NCI-H524 treated with DMSO at 0.1 percent for 48 hours (cell line): ENCODE measurements at regions not wholly inside any gene's neighbourhood (a gene's known extent, or its start where the extent isn't known, plus 50 kb on each side); places are given as distances from the start of the nearest gene placed in this dataset.

ENCODE experiments used
- DNase-seq: peaks from one replicate; lab custom pipeline; 2025; lab: John Stamatoyannopoulos, UW

GRCh38 chr18:65547046-65547445 lies 203.8 kb upstream of the CDH7 start:
- no peak for DNase-seq

- DNase-seq, result no peak
These were observed 206.1 kb upstream of the CDH7 start for GRCh38 chr18:65544701-65545100.

- DNase-seq, result no peak
These were observed 222.8 kb upstream of the CDH7 start for GRCh38 chr18:65527879-65528633.

- DNase-seq, result no peak
These were observed 224.7 kb upstream of the CDH7 start for GRCh38 chr18:65526099-65526498.

- no peak for DNase-seq
These were observed 227.4 kb upstream of the CDH7 start for GRCh38 chr18:65523461-65523860.

GRCh38 chr18:65522907-65523306 lies 227.9 kb upstream of the CDH7 start:
- no peak for DNase-seq

- DNase-seq, result no peak
These were observed 234.6 kb upstream of the CDH7 start for GRCh38 chr18:65516209-65516608.

GRCh38 chr18:65498605-65499004 lies 252.2 kb upstream of the CDH7 start:
- DNase-seq, result no peak

GRCh38 chr18:65487569-65487968 lies 263.2 kb upstream of the CDH7 start:
- DNase-seq, result peak; percentile 17

- no peak for DNase-seq
These were observed 273.4 kb upstream of the CDH7 start for GRCh38 chr18:65477455-65477854.

GRCh38 chr18:65468881-65469280 lies 281.9 kb upstream of the CDH7 start:
- DNase-seq, result peak; percentile 91

- DNase-seq, result no peak
These were observed 286.5 kb upstream of the CDH7 start for GRCh38 chr18:65464361-65464760.

GRCh38 chr18:65459741-65460140 lies 291.1 kb upstream of the CDH7 start:
- no peak for DNase-seq

GRCh38 chr18:65458871-65459270 lies 291.9 kb upstream of the CDH7 start:
- no peak for DNase-seq

GRCh38 chr18:65439188-65439587 lies 311.6 kb upstream of the CDH7 start:
- DNase-seq, result no peak

- no peak for DNase-seq
These were observed 314.4 kb upstream of the CDH7 start for GRCh38 chr18:65436430-65436829.

- DNase-seq, result no peak
These were observed 315.3 kb upstream of the CDH7 start for GRCh38 chr18:65435534-65435933.

- no peak for DNase-seq
These were observed 321.2 kb upstream of the CDH7 start for GRCh38 chr18:65429601-65430000.

GRCh38 chr18:65425366-65425765 lies 325.4 kb upstream of the CDH7 start:
- no peak for DNase-seq

- peak; percentile 16 for DNase-seq
These were observed 327.0 kb upstream of the CDH7 start for GRCh38 chr18:65423776-65424175.

- no peak for DNase-seq
These were observed 328.2 kb upstream of the CDH7 start for GRCh38 chr18:65422544-65423136.

GRCh38 chr18:65415098-65415497 lies 335.7 kb upstream of the CDH7 start:
- no peak for DNase-seq

- no peak for DNase-seq
These were observed 336.3 kb upstream of the CDH7 start for GRCh38 chr18:65414501-65414900.

GRCh38 chr18:65411061-65411460 lies 339.8 kb upstream of the CDH7 start:
- peak; percentile 62 for DNase-seq
